ENCODE measurements at regions not wholly inside any gene's neighbourhood (a gene's known extent, or its start where the extent isn't known, plus 50 kb on each side); places are given as distances from the start of the nearest gene placed in this dataset.

- no peak for DNase-seq
These were observed 209.5 kb upstream of the SUCLG2 start for GRCh38 chr3:67863869-67864268.

DNA sequence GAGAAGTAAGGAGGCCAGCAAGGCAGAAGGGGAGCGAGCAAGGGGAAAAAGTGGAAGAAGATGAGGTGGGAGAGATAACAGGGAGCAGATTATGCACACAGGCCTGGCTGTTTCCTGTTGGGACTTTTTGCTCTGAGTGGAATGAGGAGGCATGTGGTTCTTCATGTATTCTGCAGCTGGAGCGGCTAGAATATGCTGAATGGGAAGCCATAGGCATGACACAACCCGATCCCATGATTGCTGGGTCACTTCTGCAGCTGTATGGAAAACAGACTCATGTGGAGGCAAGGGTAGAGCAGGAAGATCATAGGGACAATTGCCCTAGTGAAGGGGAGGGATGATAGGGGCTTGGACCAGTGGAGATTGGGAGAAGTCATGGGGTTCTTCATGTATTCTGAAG lies 206.0 kb upstream of the SUCLG2 start:
- no peak for DNase-seq

DNA sequence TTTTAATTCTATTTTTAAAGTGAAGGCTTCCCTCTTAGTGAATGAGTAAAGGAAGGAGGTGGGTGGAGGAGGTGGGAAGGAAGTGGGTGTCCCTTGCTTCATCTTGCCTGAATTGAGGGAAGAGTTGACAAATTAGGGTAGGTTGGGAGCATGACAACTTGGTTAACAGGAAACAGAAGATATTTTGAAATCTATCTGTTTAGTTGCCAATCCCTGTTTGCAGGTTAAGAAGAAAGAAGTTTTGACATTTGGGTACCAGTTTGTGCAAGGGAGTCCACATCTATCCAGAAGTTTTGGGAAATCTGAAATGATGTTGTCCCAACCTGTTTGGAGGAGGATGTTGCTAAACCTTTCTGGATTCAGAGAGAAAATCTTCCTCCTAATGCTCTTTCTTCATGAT lies 204.1 kb upstream of the SUCLG2 start:
- no peak for DNase-seq

DNA sequence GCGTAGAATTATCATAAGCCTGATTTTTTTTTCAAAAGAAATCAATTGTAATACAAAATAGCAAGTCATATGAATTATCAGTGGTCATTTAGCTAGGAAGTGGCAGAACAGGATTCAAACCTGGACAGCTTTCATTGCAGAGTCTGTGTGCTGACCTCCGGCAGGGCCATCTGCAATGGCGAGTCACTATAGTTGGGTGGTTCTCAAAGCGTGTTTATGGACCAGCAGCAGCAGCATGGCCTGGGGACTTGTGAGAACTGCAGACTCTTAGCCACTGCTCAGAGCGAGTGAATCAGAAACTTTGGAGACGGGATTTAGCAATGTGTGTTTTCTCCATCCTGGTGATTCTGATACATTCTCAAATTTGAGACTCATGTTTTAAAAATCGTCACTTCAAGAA lies 202.3 kb upstream of the SUCLG2 start:
- DNase-seq, result no peak

DNA sequence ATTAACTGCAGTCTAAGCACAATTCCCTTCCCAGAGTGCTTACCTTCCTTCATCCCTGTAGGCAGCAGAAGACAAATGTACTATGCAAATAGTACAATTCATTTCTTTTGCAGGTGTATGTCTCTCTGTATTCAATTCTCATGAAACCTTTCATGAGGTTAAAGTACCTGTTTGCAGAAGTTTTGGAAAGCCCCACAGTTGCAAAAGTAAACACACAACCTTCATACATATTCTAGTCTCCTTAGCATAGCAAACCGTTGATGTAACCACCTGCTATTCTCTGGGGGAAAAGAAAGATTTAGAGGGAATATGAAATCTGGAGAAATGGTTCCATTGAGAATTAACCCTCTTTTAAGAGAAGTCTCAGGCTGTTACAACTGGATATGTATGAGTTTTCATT lies 200.3 kb upstream of the SUCLG2 start:
- DNase-seq, result no peak

DNA sequence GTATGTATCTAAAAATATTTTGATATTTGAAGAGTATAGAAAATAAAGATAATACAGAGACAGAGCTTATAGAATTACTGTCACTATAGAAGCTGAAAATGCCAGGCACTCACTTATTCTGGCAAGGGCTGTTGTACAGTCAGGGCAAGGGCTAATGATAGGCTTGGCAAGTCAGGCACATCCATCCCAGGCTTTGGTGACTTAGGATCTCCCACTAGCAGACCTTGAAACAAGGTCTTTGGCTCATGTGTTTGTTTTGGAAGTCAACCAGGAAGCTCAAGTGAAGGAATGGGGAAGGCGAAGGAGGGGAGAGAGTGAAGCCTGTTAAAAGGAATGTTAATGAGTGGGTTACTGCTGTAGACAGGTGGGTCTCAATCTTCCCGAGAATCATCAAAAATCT lies 199.1 kb upstream of the SUCLG2 start:
- DNase-seq, result no peak

DNA sequence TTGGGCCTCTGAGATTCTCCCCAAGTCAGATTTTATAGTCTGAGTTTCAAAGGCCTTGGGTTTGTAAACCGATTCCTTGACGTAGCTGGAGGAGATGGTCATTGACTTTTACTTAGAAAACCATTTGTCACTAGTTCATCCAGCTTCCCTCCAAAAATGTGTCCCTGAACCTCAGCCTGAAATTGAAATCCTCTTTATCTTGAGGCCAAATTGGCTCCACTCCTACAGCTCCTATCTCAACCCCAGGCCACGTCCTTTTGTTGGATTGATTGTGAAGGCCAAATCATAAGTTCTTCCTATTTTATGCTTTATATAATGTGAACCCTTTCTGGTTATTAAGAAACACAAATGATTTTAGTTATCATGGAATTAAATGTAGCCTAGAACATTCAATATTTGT lies 193.9 kb upstream of the SUCLG2 start:
- no peak for DNase-seq

DNA sequence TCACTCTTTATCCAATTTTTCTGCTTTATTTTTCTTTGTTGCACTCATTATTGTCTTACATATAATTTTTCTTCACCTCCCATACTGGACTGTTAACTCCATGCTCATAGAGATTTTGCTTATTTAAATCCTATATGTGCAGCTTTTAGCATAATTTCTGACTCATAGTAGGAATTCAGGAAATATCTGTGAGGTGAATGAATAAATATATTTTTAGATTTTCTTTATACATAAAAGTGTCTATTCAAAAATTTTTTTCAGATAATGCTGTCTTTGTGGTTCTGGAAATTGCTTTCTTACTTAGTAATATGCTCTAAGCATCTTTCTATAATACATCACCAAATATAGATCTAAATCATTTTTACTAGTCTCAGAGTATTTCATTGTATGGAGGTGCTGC lies 191.8 kb upstream of the SUCLG2 start:
- DNase-seq, result no peak

GRCh38 chr3:67832817-67833216 lies 178.4 kb upstream of the SUCLG2 start:
- no peak for DNase-seq

DNA sequence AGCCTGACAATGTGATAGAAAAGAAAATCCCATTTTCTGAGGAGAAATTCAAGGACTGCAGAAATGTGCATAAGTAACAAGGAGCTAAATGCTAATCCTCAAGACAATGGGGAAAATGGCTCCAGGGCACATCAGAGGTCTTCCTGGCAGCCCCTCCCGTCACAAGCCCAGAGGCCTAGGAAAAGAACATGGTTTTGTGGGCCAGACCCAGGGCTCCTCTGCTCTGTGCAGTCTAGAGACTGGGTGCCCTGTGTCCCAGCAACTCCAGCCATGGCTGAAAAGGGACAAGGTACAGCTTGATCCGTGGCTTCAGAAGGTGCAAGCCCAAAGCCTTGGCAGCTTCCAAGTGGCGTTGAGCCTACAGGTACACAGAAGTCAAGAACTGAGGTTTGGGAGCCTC lies 176.8 kb upstream of the SUCLG2 start:
- DNase-seq, result no peak

GRCh38 chr3:67828486-67829010 lies 174.1 kb upstream of the SUCLG2 start:
- DNase-seq, result no peak

- DNase-seq, result no peak
These were observed 166.7 kb upstream of the SUCLG2 start for GRCh38 chr3:67821135-67821534.

GRCh38 chr3:67819447-67819846 lies 165.0 kb upstream of the SUCLG2 start:
- no peak for DNase-seq

DNA sequence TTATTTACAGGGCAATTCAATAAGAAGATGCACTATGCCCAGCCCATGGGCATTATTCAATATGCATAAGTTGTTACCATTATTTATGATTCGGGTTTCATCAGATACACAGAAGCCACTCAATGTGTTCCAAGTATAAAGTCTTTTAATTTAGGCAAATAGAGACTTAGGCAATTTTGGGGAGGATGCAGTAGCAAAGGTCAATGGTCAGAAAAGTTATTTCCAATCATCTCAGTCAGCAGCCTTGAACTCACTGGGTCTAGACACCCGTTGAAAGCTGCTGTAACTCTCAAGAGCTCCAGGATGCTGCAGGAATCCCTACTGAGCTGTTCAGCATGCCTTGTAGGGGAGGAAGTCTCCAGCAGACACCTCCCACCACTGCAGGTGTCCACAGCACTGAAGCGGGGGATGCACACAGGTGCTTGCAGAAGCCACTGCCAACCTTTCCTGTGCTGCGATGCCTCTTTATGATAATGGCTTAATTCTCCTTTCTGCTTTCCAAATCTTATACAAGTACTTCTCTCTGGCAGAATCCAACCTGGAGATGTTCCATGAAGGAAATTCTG lies 155.0 kb upstream of the SUCLG2 start:
- no peak for DNase-seq

GRCh38 chr3:67808906-67809305 lies 154.5 kb upstream of the SUCLG2 start:
- DNase-seq, result no peak

GRCh38 chr3:67804578-67804977 lies 150.2 kb upstream of the SUCLG2 start:
- no peak for DNase-seq

DNA sequence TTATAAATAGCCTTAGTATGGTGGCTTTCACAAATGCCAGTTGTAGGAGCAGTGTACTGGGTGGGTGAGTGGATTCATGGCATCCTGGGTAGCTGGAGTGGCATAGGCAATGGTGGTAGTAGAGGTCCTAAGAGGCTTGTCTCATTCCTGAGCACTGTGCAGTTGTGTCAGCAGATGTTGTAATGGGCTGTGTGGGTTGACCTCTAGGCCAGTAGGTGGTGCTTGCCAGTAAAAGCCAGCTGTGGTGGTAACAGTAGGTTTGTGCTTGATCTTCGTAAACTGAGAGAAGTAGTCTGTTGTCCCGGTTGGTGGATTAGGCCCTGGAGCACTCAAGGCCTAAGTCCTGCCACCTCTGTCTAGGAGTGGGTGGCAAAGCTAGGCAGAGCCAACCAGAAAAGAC lies 149.7 kb upstream of the SUCLG2 start:
- DNase-seq, result no peak

- no peak for DNase-seq
These were observed 144.0 kb upstream of the SUCLG2 start for GRCh38 chr3:67798412-67798811.

DNA sequence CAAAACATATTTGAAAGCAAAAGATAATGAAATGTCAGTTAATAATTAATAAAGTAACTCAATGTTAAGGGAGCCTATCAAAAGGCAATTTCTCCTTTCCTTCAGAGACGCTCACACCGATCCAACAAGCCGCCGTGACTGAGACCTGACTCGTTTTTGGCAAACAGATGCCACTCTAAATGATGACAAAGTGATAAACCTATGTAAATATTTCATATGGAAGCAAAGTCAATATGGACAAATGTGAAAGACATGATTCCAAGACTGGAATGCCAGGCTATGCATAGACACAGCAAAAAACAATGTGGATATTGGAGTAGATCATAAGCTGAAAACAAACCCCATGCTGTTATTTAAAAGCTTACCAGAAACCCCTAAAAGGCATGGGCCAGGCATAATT lies 137.2 kb upstream of the SUCLG2 start:
- no peak for DNase-seq

DNA sequence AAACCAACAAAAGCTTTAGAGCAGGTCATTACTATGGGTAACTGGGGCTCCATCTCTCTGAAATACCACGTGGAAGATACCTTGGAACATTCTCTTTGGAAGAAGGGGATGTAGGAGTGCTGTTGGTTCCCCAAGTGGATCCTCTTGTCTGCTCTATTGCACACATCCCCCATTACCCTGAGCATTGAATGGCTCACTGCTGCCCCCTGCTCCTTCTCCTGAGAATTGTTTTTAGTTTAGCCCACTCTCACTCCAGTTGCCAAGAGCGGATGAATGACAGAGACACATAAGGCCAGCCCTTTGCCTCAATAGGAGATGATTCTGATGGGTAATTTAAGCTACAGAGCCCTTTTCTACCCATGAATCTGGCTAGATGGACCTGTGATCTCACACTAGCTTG lies 135.6 kb upstream of the SUCLG2 start:
- DNase-seq, result peak; percentile 59

- DNase-seq, result no peak
These were observed 134.0 kb upstream of the SUCLG2 start for GRCh38 chr3:67788396-67788795.

DNA sequence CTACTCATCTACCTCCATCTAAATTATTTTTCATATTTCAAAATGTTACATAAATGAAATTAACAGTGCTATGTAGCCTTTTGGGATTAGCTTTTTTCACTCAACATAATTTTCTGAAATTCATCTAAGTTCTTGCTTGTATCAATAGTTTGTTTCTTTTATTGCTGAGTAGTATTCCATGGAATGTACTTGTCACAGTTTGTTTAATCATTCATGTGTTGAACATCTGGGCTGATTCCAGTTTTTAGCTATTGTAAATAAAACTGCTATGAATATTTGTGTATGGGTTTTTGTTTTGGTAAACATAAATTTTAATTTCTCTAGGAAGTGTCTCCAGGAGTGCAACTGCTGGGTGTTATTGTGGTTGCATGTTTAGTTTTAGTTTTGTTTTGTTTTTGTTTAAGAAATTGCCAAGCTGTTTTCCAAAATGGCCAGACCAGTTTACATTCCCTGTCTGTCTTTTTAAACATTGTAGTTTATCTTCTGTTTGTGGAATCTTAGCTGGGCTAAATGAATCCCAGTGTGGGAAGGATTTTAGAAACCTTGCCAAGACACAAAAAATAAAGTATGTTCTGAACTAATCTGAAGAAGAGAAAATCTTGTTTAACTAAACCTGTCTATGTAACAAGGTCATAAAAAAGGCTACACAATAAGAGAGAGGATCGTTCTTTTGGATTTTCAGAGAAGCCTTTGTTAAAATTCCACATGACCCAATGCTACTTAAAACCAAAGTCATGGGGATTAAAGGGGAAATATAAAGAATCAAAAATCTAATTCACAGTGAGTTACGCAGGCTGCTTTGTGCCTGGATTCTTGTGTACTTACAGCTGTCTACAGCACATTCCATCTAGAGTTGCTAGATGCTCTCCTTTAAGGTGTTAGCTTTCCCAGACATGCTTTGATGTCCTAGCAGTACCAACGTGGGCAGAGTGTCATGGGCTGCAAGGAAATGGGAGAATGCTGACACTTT lies 129.2 kb upstream of the SUCLG2 start:
- DNase-seq, result no peak

GRCh38 chr3:67781871-67782270 lies 127.5 kb upstream of the SUCLG2 start:
- DNase-seq, result no peak

- no peak for DNase-seq
These were observed 126.8 kb upstream of the SUCLG2 start for GRCh38 chr3:67781218-67781617.
